SK-N-SH treated with all-trans-retinoic acid at 6 μM for 48 hours (cell line): ENCODE measurements at regions not wholly inside any gene's neighbourhood (a gene's known extent, or its start where the extent isn't known, plus 50 kb on each side); places are given as distances from the start of the nearest gene placed in this dataset.

Source experiments
- ZFP3 ChIP-seq: fragments of 250-450 bp; sonication (Bioruptor Pico); IDR thresholded peaks from 2 replicates; pipeline ENCODE4 v1.5.0; 2020; ENCODE audit warnings: mild to moderate bottlenecking, moderate library complexity
- ZFP30 ChIP-seq: fragments of 450-650 bp; formaldehyde crosslinking; IDR thresholded peaks from 2 replicates; pipeline ENCODE4 v1.5.0; 2022; ENCODE audit warnings: mild to moderate bottlenecking, moderate library complexity
- TF ChIP-seq, protein P1 (sequence below): fragments of 250-450 bp; sonication (Bioruptor Pico); IDR thresholded peaks from 2 replicates; pipeline ENCODE4 v1.5.1; 2021; ENCODE audit warnings: mild to moderate bottlenecking, moderate library complexity

DNA sequence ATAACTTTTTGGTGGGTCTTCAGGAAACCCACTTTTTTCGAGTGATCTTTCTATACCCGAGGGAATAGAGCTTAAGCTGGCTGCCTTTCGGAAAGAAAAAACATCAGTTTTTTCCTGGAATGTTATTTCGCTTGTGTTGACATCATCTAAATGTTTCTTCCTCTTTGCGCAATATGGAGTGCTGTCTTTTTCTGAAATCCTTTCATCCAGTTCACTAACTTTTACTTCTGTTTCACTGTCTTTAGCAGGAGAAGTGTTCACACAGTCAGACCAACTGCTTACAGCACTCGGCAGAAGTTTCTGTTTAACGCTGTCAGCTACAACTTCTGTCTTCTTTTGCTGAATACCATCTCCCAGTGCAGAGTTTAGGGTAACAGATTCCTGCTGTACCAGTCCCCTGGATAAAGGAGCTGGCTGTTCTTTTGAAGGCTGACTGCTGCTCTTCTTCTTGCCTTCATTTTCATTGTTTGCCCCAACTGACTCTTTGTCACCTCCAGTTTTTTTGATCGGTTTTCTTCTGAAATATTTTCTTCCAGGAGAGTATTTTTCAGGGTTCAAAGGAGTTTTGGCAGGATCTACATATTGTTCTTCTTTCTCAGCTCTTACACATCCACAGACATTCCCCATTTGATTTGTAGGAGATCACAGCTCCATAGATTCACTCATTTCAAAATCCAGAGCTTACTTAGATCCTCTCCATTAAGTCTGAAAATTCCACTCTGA lies 50.0 kb upstream of the DST start:
- TF ChIP-seq ZFP30 = no peak
- TF ChIP-seq, protein P1, sequence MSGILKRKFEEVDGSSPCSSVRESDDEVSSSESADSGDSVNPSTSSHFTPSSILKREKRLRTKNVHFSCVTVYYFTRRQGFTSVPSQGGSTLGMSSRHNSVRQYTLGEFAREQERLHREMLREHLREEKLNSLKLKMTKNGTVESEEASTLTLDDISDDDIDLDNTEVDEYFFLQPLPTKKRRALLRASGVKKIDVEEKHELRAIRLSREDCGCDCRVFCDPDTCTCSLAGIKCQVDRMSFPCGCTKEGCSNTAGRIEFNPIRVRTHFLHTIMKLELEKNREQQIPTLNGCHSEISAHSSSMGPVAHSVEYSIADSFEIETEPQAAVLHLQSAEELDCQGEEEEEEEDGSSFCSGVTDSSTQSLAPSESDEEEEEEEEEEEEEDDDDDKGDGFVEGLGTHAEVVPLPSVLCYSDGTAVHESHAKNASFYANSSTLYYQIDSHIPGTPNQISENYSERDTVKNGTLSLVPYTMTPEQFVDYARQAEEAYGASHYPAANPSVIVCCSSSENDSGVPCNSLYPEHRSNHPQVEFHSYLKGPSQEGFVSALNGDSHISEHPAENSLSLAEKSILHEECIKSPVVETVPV (CRISPR knock-in tag) = no peak
- TF ChIP-seq ZFP3 (CRISPR knock-in tag) = no peak
